Superior temporal gyrus (tissue), 1 donor: ENCODE measurements at regions not wholly inside any gene's neighbourhood (a gene's known extent, or its start where the extent isn't known, plus 50 kb on each side); places are given as distances from the start of the nearest gene placed in this dataset.
"Not testable (repeated sequence)": the region's sequence is repeated elsewhere in the genome, so short reads cannot be mapped to it uniquely, and the experiment has no call there.

Source experiments
- DNase-seq: peaks from one replicate; pipeline ENCODE4 v3.0.0-alpha.2; 2016; ENCODE audit errors: extremely low spot score

DNA sequence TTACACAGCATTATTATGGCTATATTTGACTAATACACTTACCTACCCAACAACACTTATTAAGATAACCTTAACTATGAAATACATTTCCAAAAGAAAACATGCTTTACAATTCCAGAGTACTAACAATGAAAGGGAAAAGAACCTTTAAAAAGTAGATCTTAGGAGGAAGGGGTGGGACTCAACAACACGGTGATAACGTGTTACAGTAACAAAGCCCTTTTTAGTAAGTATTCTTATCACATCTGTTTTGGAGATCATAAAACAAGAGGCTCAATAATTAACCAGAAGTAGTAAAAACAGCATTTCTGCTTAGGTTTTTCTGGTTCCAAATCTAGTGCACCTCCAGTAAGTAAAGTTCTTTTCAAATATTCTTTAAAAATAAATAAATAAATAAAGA, 202.1 kb upstream of the SLC7A11 start:
- DNase-seq = no peak

DNA sequence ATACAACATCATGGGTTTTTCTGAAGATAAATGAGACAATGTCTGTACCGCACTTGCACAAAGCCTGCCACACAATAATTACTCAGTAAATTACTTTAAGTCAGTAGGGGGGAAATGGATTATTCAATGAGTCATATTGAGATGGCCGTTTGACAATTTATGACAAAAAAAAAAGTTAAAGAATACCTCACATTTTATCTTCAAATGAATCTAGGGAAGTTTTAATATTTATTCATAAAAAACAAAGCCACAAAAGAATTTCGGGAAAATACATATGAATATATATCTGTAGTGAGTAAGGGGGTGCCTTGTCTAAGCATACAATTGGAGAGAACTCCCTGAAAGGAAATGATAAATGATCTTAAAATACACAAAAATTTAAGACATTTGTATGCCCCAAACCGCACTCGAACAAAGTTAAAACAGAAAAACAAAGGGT, 197.0 kb upstream of the SLC7A11 start:
- no peak for DNase-seq

DNA sequence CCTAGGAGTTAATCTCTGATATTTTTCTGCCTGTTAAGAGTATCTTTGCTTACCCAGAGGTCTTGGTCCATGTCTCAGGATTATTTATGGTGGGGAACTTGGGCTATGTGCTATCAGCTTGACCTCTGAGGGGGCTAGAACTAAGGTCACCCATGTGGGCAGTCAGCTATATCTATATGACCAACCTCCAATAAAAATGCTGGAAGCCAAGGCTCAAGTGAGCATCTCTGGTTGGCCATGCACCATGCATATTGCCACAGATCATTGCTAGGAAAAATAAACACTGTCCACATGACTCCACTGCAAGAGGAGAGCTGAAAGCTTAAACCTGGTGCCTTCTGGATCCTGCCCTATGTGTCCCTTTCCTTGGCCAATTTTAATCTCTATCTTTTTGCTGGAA, 196.5 kb upstream of the SLC7A11 start:
- no peak for DNase-seq

DNA sequence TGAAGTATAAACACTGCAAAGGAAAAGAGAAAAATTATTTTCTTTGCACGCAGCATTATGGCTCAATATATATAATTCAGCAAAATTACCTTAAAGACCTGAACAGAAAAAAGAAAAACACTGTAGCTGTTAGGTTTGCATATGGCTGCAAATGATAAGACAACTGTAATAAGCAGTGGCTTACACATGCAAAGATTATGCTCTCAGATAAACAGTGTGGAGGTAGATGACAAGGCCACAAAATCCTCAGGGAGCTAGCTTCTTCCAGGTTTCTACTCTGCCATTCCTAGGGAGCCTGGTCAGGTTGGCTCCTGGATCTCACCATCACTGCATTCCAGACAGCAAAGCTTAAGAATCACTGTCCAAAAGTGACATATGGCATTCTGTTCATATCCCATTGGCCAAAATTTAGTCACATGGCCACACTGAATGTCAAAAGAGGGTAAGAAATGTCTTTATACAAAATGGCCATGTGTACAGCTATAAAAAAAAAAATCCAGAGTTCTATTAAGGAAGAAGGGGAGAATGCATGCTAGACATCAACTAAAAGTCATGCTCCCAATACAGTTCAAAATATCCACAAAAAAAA, 195.2 kb upstream of the SLC7A11 start:
- DNase-seq = no peak

DNA sequence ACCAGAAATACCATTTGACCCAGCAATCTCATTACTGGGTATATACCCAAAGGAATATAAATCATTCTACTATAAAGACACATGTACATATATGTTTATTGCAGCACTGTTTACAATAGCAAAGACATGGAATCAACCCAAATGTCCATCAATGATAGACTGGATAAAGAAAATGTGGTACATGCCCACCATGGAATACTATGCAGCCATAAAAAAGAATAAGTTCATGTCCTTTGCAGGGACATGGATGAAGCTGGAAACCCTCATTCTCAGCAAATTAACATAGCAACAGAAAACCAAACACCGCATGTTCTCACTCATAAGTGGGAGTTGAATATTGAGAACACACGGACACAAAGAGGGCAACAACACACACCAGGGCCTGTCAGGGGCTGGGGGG, 193.6 kb upstream of the SLC7A11 start:
- DNase-seq = not testable (repeated sequence)

DNA sequence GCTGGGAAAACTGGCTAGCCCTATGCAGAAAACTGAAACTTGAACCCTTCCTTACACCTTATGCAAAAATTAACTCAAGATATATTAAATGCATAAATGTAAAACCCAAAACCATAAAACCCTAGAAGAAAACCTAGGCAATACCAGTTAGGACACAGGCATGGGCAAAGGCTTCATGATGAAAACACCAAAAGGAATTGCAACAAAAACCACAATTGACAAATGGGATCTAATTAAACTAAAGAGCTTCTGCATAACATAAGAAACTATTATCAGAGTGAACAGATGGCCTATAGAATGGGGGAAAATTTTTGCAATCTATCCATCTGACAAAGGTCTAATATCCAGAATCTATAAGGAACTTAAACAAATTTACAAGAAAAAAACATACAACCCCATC, 192.9 kb upstream of the SLC7A11 start:
- DNase-seq = not testable (repeated sequence)

DNA sequence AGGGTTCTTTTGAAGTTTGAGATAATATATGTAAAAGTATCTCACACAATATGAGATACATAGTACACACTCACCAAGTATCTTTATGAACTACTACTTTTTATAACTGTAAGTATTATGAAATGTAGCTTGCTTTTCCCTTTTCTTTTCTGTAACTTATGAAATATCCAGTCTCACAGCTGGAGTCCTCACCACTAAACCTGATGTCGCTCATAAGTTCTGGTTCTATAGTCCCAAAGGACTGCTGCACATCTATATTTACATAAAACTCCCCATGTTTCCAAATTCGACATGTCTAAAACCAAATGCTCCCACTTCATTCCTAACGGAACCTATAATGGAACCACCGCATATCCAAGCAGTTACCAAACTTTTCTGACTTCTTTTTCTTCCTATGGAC, 186.5 kb upstream of the SLC7A11 start:
- DNase-seq = no peak

DNA sequence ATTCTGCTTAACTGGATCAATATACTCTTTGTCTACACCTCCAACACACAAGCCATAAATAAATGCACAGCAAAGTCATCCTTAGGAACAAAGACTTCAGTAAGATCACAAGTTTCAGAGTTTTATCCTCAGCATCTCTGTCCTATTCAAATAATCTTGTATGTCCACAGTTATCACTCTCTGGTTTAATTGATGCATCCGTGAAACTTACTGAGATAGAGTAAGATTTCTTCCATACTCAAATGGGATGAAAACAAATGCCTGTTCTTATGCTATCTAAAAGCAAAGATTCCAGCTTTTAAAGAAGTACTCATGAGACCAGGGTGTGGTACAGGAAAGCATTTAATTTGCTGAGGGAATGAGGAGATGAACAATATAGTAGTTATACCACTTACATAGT, 184.6 kb upstream of the SLC7A11 start:
- DNase-seq = no peak

DNA sequence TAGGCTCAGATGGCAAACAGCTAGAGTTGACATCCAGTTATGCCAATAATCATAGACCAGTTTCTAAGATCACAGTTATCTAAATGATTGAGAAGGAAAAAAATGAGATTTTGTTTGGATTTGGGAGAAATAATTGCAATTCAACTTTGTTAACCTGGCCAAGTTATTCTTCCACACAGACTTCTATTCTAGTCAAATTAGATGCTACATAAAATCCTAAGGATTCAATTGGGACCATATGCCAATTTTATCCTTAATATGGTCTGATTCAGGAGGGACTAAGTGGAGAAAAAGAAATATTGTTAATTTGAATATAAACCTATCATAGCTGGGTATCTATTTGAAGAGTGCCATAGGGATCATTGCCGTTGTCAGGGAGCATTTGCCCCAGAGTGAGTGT, 178.3 kb upstream of the SLC7A11 start:
- DNase-seq = no peak

DNA sequence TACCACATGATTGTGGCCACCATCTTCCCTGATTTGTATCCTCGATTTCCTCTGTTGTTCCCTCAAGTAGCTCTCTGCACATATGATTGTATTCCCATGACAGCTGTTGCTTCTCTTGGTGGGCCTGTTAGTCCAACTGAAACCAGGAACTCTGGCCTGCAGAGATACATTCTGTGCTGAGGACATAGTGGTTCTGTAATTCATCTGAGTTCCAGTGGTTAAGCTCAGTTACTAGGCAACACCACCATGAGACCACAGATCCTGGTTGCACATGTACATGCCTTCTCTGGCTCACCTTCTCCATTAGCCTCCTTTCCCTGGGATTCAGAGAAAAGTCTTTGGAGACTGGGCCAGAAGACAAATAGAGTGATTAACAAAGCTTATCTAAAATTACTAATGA, 172.1 kb upstream of the SLC7A11 start:
- no peak for DNase-seq

DNA sequence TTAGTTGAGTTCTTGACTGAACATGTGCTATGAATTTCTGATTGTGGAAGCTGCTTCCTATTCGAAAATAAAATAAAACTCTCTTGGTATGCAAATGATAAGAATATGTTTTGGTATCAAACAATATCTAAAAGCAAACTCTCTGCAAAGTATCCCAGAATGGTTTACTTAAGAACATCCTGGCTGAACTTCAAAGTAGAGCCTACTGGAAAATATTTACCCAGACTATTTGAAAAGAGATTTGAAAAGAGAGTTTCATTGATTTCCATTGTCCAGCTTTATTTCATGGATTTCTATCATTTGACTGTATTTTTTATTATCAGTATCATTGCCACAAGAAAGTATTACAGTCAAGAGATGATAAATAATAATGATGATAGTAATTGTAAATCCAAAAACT, 171.1 kb upstream of the SLC7A11 start:
- DNase-seq = no peak

DNA sequence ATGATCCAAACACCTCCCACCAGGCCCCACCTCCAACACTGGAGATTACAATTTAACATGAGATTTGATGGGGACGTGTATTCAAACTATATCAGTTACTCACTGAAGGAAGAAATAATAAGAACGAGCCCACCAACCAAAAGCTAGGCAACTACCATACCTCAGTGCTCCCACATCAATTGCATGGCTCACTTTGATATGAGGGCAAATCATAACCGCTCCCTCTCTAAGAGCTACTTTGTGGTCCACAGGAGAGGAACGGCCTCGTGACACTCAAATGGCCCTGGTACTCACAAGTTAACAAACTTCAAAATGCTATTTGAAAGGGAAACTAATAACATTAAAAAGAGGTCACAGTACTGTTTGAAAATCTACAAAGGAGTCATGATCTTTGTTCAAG, 170.7 kb upstream of the SLC7A11 start:
- no peak for DNase-seq

DNA sequence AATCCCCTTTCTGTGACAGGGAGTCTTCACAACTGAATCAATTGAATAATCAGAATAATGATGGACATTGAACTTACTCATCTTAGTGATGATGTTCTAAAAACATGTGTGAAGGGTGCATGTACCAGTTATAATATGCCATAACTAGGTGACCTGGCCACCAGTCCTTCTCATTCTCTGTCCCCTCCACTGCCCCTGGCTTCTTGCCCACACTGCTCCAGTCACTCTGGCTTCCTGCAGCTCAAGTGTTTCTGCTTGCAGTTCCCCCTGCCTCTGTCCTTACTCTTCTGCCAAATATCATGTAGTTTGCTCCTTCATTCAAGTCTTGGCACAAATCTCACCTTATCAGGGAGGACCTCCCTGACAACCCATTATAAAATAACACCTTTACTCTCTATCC, 168.1 kb upstream of the SLC7A11 start:
- DNase-seq = no peak

DNA sequence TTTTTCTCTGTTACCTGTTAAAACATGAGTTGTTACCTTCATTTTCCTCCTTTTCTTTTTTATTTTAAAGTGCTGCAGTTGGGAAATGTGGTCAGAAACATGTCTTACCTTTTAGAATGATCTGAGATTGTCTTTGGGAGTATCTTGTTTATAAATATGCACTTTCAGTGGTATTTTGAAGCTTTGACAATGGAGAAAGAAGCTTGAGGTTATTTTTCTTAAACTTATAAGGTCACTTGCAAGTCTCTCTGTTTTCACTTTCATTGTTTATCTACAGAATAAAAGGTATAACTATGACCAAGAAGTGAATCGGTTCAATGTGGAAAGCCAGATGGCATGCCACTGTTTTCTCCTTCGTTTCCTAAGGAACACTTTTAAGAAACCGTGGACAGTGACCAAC, 167.5 kb upstream of the SLC7A11 start:
- DNase-seq = no peak

DNA sequence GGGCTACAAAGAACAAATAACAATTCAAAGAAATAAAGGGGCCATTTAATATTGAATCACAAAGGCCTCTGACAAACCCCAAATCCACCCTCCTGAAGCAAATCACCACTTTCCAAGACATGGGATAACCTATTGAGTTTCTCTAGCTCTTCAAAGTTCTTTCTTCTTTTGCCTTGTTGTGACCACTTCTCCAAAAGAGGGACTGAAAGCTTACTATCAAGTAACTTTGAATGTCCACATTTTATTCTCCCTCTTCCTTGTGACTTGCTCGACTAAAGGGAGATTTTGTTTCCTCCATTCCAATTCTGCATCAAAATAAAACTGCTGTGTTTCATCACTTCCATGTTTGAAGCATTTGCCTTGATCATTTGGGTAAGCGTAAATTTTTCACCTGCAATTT, 166.6 kb upstream of the SLC7A11 start:
- no peak for DNase-seq

DNA sequence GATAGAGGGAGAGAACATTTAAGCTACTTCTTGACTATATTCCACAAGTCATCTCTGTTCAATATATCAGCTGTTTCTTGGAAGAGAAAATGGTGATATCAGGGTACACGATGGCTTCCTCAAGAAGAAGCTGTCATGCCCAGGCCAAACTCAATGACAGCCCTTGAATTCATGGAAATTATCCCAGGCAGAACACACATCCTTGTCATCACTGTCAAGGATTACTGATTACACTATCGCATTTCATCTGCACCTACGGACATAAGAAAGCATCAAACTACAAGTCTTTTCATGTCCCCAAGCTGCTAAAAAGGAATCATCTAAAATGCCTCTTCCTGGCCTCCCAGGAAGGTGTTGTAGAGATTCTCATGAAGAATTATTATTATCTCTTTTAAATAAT, 165.2 kb upstream of the SLC7A11 start:
- DNase-seq = no peak

DNA sequence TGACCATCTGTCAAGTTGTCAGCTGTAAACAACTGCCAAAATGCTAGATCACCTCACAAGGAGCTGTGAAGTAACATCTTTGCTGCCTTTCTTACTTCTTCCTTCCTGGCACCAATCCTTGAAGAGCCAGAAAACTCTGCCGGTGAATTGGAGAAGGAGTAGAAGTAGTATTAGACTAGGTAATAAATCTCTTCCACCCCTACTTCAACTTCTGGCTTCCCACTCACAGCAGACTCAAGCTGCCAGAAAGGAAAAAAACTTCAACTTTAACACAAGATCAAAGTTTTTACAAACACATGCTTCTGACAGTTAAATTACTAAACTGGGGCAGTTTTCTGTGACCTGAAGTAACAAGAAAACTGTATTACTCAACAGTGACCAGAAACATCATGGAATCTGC, 164.7 kb upstream of the SLC7A11 start:
- DNase-seq = no peak

DNA sequence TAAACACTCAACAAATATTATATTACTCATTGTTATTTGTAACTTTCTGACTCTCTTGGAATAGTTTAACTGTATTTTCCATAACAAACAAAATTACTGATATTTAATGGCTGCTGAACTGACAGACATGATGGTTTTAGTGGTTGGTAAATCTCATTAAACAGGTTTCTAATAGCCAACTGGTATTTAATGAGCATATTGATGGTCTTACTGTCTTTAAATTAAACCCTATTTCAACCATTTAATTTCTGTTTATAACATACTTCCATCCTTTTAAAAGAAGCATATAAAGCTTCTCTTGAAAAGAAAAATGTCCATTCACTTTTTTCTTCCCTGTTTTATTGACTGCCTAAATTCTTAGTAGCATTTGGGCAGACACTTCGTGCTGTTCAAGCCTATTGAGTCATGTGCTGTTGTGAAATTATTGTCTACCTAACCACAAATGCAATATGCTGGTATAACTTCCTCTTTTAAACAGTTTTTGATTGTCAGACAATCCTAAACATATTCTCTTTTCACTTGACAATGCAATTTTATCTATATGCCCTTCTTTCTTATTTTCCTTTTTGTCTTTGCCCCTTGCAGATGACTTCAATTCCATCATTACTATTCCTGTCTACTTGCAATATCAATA, 163.9 kb upstream of the SLC7A11 start:
- DNase-seq = no peak

DNA sequence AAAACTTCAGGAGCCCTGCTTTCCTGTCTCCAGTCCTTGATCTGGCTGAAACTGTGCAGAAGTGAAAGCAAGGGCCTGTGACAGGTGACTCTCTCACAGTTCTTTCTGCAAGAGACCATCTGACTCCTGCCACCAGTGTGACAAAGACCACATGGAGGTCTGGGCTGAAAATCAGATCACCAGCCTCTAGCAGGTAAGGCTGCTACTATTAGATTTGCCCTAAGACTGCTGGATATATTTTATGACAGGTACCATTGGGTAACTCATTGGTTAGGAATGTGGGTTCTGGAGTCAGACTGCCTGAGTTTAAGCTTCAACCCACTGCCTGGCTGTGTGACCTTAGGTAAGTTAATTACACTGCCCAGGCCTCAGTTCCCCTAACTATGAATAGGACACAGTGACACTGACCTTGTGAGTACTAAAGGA, 163.3 kb upstream of the SLC7A11 start:
- no peak for DNase-seq

DNA sequence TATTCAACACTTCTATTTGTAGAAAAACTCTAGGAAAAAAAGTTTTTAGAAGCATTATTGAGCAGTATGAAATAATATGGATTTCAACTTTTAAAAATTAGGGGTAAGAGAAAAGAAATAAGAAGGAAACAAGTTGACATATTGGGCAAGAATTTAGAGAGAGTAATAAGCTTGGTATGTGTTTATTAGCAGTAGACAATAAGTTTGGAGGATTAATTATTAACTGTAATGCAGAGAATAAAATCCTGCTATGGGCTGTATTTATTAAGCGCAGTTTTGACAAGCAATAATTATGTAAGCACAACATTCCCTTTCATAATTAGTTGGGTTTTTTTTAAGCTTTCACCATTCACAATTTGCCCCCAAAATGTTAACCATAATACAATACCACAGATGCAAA, 162.7 kb upstream of the SLC7A11 start:
- no peak for DNase-seq

DNA sequence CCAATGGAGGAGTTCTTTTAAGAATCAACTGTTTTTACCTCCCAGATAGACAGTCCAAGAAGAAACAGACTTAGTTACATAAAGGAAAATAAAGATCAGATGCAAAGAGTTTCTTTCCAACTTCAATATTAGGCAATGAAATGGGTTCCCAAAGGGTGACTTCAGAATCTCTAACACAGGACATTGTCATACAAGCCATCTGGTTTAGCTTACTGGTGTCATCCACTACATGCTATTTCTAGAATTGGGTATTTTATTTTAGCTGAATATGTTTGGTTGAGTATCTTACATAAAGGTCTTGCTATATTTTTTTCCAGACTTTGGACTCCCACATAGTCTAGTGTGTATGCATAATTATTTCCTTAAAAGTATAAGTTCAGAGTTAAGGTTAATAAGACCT, 162.1 kb upstream of the SLC7A11 start:
- no peak for DNase-seq

DNA sequence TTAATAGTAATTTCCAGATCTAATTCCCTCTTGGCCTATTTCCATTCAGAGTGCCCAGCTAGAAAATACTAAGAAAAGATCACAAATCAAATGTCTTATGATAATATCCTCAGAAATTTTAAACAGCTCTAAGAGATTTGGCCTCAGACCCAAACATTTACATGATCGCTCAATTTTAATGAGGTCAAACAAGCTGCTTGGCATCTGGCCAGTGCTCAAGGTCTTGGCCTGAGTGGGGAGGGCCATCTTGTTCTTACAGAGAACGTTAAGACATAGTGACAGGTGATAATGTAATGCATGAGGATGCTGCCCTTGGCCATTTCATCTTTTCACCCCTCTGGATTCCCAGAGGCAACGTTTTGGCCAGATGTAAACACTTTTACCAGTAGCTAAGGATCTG, 159.2 kb upstream of the SLC7A11 start:
- DNase-seq = no peak

DNA sequence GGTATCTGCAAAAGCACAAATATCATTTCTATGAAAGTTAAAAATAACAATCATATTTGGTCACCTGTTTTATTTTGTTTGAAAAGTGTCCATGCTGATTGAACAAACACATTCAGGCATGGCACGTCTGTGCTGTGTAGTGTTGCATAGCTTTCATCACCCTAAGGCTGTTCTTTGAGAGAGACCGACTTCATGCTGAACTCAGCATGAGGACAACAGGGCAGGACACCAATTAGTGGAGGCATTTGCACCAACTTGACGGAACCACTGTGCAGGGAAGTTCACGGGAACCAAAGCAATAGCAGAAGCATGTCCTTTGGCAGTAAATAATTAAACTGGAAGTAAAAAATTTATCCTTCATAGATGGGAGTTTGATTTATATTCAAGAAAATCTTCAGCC, 158.4 kb upstream of the SLC7A11 start:
- DNase-seq = no peak

DNA sequence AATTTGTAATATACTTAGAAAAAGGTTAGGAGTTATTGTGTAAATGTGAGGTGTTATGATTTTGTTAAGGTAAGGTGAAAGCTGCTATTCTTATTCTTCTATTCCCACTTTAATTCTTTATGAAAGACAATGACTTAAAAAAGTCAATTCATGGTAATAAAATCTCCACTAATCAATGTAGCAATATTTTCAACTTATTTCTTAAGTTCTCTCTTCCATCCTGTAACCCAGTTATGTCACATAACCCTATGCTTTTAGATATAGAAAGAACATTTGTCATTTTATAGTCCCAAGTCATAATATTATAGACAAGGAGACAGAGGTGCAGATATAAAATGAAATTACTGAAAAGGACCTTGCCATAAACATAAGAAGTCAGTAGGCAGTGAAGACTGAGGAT, 157.9 kb upstream of the SLC7A11 start:
- no peak for DNase-seq
